ENCODE measurements at regions not wholly inside any gene's neighbourhood (a gene's known extent, or its start where the extent isn't known, plus 50 kb on each side); places are given as distances from the start of the nearest gene placed in this dataset.

DNA sequence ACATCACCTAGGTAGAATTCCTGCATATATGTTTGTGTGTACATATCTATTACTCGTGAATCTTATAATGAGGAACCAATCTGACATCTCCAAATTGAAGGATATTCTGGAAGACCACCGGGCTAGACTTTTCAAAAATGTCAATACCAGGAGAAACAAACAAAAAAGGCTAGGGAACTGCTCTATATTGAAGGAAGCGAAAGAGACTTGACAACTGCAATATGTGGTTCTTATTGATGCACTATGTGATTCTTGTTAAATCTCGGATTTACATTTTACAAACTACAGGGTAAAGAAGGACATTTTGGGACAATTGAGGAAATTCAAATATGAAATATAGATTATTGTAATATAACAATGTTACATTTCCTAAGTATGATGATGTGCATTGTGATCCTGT lies 137.5 kb upstream of the CCDC54 start:
- Histone ChIP-seq H3K36me3 (no peaks in the 10 kb centered on the region), H3K4me1 (peaks cover 68% of the 10 kb centered on the region), H3K27me3 (ENCODE audit: low read depth) (no peaks in the 10 kb centered on the region), H3K27ac (replicated peaks) (peak overlapping the region; percentile 83), H3K9me3 (replicated peaks) (no peaks in the 10 kb centered on the region), H3K4me3 (peak overlapping the region; percentile 75)
- intact Hi-C loops (cut with micrococcal nuclease), result loop anchor here (5.0 kb wide), 1 partner anchor 503 kb away; no protein-coding TSS in a partner anchor
- no peak for DNase-seq
- TF ChIP-seq, protein P1, sequence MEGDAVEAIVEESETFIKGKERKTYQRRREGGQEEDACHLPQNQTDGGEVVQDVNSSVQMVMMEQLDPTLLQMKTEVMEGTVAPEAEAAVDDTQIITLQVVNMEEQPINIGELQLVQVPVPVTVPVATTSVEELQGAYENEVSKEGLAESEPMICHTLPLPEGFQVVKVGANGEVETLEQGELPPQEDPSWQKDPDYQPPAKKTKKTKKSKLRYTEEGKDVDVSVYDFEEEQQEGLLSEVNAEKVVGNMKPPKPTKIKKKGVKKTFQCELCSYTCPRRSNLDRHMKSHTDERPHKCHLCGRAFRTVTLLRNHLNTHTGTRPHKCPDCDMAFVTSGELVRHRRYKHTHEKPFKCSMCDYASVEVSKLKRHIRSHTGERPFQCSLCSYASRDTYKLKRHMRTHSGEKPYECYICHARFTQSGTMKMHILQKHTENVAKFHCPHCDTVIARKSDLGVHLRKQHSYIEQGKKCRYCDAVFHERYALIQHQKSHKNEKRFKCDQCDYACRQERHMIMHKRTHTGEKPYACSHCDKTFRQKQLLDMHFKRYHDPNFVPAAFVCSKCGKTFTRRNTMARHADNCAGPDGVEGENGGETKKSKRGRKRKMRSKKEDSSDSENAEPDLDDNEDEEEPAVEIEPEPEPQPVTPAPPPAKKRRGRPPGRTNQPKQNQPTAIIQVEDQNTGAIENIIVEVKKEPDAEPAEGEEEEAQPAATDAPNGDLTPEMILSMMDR (IDR thresholded peaks at IDR 0.05; ENCODE audit: borderline replicate concordance), result no peak

DNA sequence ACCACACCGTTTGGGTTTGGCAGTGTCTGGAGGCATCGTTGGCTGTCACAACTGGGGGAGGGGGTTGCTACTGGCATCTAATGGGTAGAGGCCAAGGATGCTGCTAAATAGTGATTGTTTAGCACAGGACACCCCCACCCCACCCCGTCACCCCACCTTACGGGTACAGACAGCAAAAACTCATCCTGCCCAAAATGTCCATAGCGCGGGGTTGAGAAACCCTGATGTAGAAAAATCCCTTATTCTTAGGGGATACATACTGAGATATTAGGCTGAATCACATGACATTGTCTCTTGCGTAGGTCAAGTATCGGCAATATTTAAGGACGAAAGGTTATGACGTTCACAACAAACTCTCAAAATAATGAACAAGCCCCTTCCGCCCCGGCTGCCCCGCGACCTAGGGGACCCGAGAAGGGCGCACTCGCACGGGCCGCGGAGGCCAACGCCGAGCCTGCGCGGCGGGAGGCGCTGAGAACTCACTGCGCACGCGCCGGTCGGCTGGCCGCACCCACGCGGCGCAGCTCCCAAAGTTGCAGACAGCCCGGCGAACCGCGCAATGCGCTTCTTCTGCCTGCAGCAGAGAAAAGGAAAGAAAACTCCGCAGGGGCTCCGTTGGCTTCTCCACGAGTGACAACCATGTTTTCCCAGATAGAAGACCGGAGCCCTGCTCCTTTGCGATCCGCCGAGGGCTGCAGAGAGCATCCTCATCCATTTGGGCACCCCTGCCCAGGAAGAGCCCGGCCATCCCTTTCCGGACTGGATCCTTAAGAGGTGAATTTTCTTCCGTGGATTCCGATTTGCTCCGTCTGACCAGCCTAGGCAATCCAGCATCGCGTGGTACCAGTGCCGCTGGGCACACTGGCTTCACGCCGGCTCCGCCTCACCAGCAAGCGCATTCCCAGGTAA lies 136.8 kb upstream of the CCDC54 start:
- TF ChIP-seq, protein P1 (IDR thresholded peaks at IDR 0.05; ENCODE audit: borderline replicate concordance), result no peak
- Histone ChIP-seq H3K9me3 (replicated peaks) (no peaks in the 10 kb centered on the region), H3K4me3 (peak overlapping the region; percentile 75), H3K4me1 (peaks cover 64% of the 10 kb centered on the region), H3K36me3 (no peaks in the 10 kb centered on the region), H3K27ac (replicated peaks) (peak overlapping the region; percentile 83), H3K27me3 (ENCODE audit: low read depth) (no peaks in the 10 kb centered on the region)
- DNase-seq, result peak; percentile 82
- intact Hi-C loops (cut with micrococcal nuclease), result loop anchor here (5.0 kb wide), 1 partner anchor 502 kb away; no protein-coding TSS in a partner anchor

DNA sequence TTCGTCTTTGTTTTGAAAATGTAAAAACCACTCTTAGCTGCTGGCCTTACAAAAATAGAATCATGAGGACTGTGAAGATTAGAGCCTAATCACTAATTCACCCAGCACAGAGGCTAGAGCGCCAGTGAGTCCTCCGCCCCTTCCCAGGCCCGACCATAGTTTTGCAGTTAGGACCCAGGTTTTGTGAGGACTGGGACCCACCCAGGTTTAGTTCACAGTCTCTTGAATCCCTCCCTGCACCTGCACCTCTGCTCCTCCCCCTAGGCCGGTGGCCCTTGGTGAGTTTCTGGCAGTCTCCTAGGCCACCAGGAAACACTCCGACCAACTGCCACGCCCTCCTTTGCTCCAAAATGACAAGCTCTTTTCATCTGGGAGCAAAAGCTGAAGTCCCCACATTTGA lies 136.0 kb upstream of the CCDC54 start:
- DNase-seq, result peak; percentile 24
- H3K27me3 ChIP-seq (ENCODE audit: low read depth), result no peaks in the 10 kb centered on the region
- H3K4me1 ChIP-seq, result peaks cover 58% of the 10 kb centered on the region
- peak overlapping the region; percentile 83 for H3K27ac ChIP-seq (replicated peaks)
- no peaks in the 10 kb centered on the region for H3K9me3 ChIP-seq (replicated peaks)
- peaks cover 3% of the 10 kb centered on the region for H3K36me3 ChIP-seq
- intact Hi-C loops (cut with micrococcal nuclease), result loop anchor here (5.0 kb wide), 1 partner anchor 501 kb away; no protein-coding TSS in a partner anchor
- TF ChIP-seq, protein P1 (IDR thresholded peaks at IDR 0.05; ENCODE audit: borderline replicate concordance), result peak; percentile 13
- H3K4me3 ChIP-seq, result peak overlapping the region; percentile 75

DNA sequence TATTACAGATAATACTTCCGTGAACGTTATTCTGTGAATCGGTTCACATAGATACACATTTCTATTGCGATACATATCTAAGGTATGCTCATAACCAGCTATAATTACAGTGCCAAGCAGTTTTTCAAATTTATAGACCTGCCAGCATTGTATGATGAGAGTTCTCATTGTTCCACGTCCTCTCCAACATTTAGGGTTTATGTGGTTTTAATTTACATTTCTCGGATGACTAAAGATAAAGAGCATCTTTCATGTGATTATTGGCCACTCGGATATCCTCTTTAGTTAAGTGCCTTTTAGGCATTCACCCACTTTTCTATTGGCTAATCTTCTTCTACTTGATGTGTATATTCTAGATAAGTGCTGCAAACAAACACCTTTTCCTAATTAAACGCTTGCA lies 134.7 kb upstream of the CCDC54 start:
- Histone ChIP-seq H3K27ac (replicated peaks) (no peak overlapping the region), H3K36me3 (peaks cover 16% of the 10 kb centered on the region), H3K9me3 (replicated peaks) (no peaks in the 10 kb centered on the region), H3K4me1 (peaks cover 48% of the 10 kb centered on the region), H3K27me3 (ENCODE audit: low read depth) (no peaks in the 10 kb centered on the region), H3K4me3 (peak overlapping the region; percentile 75)
- intact Hi-C loops (cut with micrococcal nuclease), result loop anchor here (5.0 kb wide), 1 partner anchor 500 kb away; no protein-coding TSS in a partner anchor
- TF ChIP-seq, protein P1 (IDR thresholded peaks at IDR 0.05; ENCODE audit: borderline replicate concordance), result no peak
- DNase-seq, result no peak

DNA sequence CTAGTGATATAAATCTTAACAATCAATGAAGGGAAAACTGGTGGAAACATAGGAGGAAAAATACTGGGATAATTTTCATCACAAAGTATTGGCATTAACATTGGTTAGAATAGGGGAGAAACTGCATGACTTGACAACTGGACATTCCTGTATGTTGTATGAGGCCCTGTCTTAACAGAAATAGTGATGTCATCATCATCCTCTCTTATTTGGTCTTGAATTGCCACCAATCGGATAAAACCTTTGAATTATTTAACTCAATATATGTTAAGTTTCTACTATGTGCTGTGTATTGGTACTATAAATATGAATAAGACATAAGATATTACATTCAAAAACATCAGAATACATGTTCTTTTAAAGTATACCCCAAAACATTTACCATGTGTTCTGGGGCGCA lies 130.1 kb upstream of the CCDC54 start:
- Histone ChIP-seq H3K4me1 (peaks cover 14% of the 10 kb centered on the region), H3K27me3 (ENCODE audit: low read depth) (no peaks in the 10 kb centered on the region), H3K9me3 (replicated peaks) (no peaks in the 10 kb centered on the region), H3K4me3 (no peak overlapping the region), H3K27ac (replicated peaks) (no peak overlapping the region), H3K36me3 (peaks cover 48% of the 10 kb centered on the region)
- TF ChIP-seq, protein P1 (IDR thresholded peaks at IDR 0.05; ENCODE audit: borderline replicate concordance), result no peak
- DNase-seq, result no peak
- intact Hi-C loops (cut with micrococcal nuclease), result no loop called here
